Fibroblast of mammary gland (primary cell): ENCODE measurements at regions not wholly inside any gene's neighbourhood (a gene's known extent, or its start where the extent isn't known, plus 50 kb on each side); places are given as distances from the start of the nearest gene placed in this dataset.

Source experiments
- DNase-seq: peaks from one replicate; pipeline ENCODE4 v3.0.0-alpha.2; 2010; ENCODE audit warnings: low read depth
- H3K4me3 ChIP-seq: 2 replicates; pipeline ENCODE4 v1.5.1; 2011; ENCODE audit warnings: low read depth, mild to moderate bottlenecking, low read length, moderate library complexity; ENCODE audit not compliant: control insufficient read depth
- CTCF ChIP-seq: conservative IDR thresholded peaks from 2 replicates; pipeline ENCODE4 v1.5.1; 2011; ENCODE audit warnings: low read depth, low read length, inconsistent platforms; ENCODE audit not compliant: control insufficient read depth, insufficient read depth

- no peak overlapping the region for H3K4me3 ChIP-seq
- TF ChIP-seq CTCF = no peak
- DNase-seq = no peak
Measured at GRCh38 chr1:81374481-81374880, 426.3 kb upstream of the ADGRL2 start.

DNA sequence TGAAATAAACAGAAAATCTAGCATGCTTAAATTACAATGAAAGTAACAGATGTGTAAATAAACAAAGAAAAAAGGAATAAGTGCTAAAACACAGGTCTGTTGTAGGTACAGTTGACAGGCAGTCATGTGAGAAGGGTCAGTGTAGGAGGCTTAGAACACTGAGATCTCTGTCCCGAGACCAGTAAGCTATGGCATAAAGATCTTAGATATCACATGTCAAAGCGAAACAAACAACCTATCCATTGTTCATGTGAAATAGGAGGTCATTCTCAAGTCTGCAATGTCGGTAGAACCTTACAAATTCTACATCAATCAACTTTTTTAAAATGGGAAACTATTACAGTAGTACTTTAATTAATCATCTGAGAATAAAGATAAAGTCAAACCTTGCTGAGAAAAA, 428.9 kb upstream of the ADGRL2 start:
- no peak for TF ChIP-seq CTCF
- H3K4me3 ChIP-seq = no peak overlapping the region
- DNase-seq = no peak

GRCh38 chr1:81369833-81370232, 430.9 kb upstream of the ADGRL2 start:
- DNase-seq = no peak
- no peak overlapping the region for H3K4me3 ChIP-seq
- TF ChIP-seq CTCF = no peak

GRCh38 chr1:81366173-81366572, 434.6 kb upstream of the ADGRL2 start:
- TF ChIP-seq CTCF = no peak
- H3K4me3 ChIP-seq = no peak overlapping the region
- DNase-seq = no peak

DNA sequence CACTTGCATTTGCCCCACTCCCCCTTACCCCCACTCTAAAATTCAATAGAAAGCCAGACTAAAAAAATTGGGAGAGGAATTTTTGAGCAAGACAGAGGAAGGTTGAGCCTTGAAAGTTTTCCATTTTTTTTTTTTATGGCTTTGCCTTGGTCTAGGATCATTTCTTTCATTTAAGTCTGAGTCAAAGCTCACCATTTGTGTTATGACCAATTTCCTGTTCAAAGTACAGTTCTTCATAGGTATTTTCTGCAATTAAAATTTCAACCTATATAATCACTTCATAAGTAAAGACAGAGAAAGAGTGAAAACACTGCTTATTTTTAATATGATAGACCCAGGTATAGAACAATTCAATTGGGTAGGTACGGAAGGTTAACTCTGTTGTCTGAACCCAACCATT, 436.6 kb upstream of the ADGRL2 start:
- no peak overlapping the region for H3K4me3 ChIP-seq
- no peak for DNase-seq
- no peak for TF ChIP-seq CTCF

GRCh38 chr1:81358151-81358550, 442.6 kb upstream of the ADGRL2 start:
- H3K4me3 ChIP-seq = no peak overlapping the region
- no peak for TF ChIP-seq CTCF
- no peak for DNase-seq

DNA sequence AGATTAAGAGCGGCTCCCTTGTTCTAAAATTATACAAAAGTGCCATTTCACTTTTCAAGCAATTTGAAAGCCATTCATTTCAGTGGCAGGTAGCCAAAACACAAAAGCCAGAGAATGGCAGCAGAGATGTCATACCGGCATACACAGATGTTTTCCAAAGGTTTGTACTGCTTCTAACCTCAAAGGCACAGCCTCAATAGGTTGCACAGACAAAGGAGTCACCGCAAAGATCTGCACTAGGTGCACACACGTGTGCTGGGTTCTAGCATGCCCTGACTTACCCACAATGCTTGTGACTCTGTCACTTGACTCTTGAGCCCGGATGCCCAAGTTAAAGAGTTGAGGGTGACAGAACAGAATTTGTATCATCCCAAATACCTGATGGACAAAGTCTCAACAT, 448.9 kb upstream of the ADGRL2 start:
- TF ChIP-seq CTCF = no peak
- no peak for DNase-seq
- no peak overlapping the region for H3K4me3 ChIP-seq
